HEK293T (cell line): ENCODE measurements at regions not wholly inside any gene's neighbourhood (a gene's known extent, or its start where the extent isn't known, plus 50 kb on each side); places are given as distances from the start of the nearest gene placed in this dataset.

Source experiments
- ARNT ChIP-seq: fragments of 450-650 bp; IDR thresholded peaks from 2 replicates; pipeline ENCODE4 v1.6.1; 2017; ENCODE audit warnings: mild to moderate bottlenecking
- BHLHE40 ChIP-seq: fragments of 450-650 bp; IDR thresholded peaks from 2 replicates; pipeline ENCODE4 v1.6.1; 2016; ENCODE audit warnings: mild to moderate bottlenecking, moderate library complexity, borderline replicate concordance
- FOXA1 ChIP-seq: fragments of 450-650 bp; IDR thresholded peaks from 2 replicates; pipeline ENCODE4 v1.6.1; 2016; ENCODE audit warnings: mild to moderate bottlenecking
- HDGF ChIP-seq: fragments of 450-650 bp; IDR thresholded peaks from 2 replicates; pipeline ENCODE4 v1.6.1; 2017; ENCODE audit warnings: antibody characterized with exemption, borderline replicate concordance
- SP1 ChIP-seq: fragments of 450-650 bp; IDR thresholded peaks from 2 replicates; pipeline ENCODE4 v1.6.1; 2017
- ZNF384 ChIP-seq: fragments of 450-650 bp; IDR thresholded peaks from 2 replicates; pipeline ENCODE4 v1.6.1; 2016

- TF ChIP-seq HDGF (no peak), ZNF384 (no peak), BHLHE40 (no peak), SP1 (no peak), FOXA1 (no peak), ARNT (no peak)
These were observed 216.3 kb downstream of the C1D start for GRCh38 chr2:67846370-67847070.
